SK-N-SH treated with all-trans-retinoic acid at 6 μM for 48 hours (cell line): ENCODE measurements at regions not wholly inside any gene's neighbourhood (a gene's known extent, or its start where the extent isn't known, plus 50 kb on each side); places are given as distances from the start of the nearest gene placed in this dataset.

Experiments
- ARNTL ChIP-seq: fragments of 450-650 bp; formaldehyde crosslinking; IDR thresholded peaks from 2 replicates; pipeline ENCODE4 v1.5.0; 2020; ENCODE audit warnings: low read depth, mild to moderate bottlenecking, moderate library complexity, borderline replicate concordance
- ZNF8 ChIP-seq: fragments of 450-650 bp; formaldehyde crosslinking; IDR thresholded peaks from 2 replicates; pipeline ENCODE4 v1.5.0; 2020; ENCODE audit warnings: mild to moderate bottlenecking, moderate library complexity
- TF ChIP-seq, protein P1 (sequence below): fragments of 250-450 bp; sonication (Bioruptor Pico); IDR thresholded peaks from 2 replicates; pipeline ENCODE4 v1.5.1; 2021; ENCODE audit warnings: mild to moderate bottlenecking, moderate library complexity

DNA sequence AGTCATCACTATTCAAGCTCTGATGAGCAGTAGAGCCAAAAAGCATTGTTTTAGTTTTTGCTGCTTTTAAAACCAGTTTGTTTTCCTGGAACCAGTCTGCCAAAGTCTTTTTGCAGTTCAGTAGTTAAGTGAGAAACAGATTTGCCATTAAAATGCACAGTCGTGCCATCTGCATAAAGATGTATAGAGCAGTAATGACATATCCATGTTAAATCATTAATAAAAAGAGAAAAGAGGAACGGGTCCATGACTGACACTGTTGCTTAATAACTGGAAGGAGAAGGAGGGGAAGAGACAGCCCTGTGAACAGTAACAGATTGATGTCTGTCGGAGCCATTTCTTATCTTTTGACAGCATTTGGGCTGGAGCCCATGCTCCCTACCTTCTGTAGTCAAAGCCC, 704.6 kb downstream of the SATB2 start:
- no peak for TF ChIP-seq ZNF8 (CRISPR knock-in tag)
- TF ChIP-seq ARNTL = no peak
- TF ChIP-seq, protein P1, sequence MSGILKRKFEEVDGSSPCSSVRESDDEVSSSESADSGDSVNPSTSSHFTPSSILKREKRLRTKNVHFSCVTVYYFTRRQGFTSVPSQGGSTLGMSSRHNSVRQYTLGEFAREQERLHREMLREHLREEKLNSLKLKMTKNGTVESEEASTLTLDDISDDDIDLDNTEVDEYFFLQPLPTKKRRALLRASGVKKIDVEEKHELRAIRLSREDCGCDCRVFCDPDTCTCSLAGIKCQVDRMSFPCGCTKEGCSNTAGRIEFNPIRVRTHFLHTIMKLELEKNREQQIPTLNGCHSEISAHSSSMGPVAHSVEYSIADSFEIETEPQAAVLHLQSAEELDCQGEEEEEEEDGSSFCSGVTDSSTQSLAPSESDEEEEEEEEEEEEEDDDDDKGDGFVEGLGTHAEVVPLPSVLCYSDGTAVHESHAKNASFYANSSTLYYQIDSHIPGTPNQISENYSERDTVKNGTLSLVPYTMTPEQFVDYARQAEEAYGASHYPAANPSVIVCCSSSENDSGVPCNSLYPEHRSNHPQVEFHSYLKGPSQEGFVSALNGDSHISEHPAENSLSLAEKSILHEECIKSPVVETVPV (CRISPR knock-in tag) = no peak
